ENCODE measurements at regions not wholly inside any gene's neighbourhood (a gene's known extent, or its start where the extent isn't known, plus 50 kb on each side); places are given as distances from the start of the nearest gene placed in this dataset.

DNA sequence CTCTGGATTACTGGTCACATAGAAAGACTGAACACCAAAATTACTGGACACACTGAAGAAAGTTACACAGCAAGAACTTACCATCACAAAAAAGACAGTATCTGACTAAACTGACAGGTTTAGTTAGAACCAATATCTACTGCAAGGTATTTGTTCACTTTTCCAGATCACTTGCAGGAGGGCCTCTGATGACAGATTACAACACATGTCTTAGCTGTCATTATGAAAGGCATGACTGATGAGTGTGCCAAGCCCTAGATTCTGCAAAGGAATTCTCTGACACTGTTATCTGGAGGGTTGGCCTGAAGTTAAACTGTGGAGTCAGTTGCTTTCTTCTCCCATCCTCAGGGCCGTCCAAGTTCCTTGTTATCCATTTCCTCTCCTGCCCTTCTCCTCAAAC is 242.7 kb downstream of the KIF20B start:
- ATAC-seq = no peak
- Histone ChIP-seq H3K4me1 (ENCODE audit: insufficient read depth, low read length) (no peaks in the 10 kb centered on the region), H3K4me3 (ENCODE audit: low read length) (no peak overlapping the region), H3K79me2 (ENCODE audit: low read length) (no peaks in the 10 kb centered on the region), H3F3A (ENCODE audit: low read length, unreplicated experiment) (no peaks in the 10 kb centered on the region), H2AFZ (ENCODE audit: low read length) (no peak overlapping the region), H3K36me3 (ENCODE audit: low read depth, low read length) (no peaks in the 10 kb centered on the region), H3K9me2 (replicated peaks; ENCODE audit: low read length) (no peaks in the 10 kb centered on the region), H3K4me2 (ENCODE audit: low read length) (no peak overlapping the region), H4K20me1 (ENCODE audit: low read length) (no peaks in the 10 kb centered on the region), H3K9ac (ENCODE audit: low read length) (no peak overlapping the region), H3K27me3 (ENCODE audit: low read length) (no peaks in the 10 kb centered on the region), H3K27ac (ENCODE audit: low read length) (no peak overlapping the region), H3K9me3 (ENCODE audit: low read length) (no peaks in the 10 kb centered on the region)
- no peak for TF ChIP-seq EZH2 (IDR thresholded peaks at IDR 0.05; ENCODE audit: low read length, unreplicated experiment)
- ChIA-PET POLR2A (ENCODE audit: unreplicated experiment) (no interaction called here), CTCF (interaction anchor here (0.6 kb wide), 1 partner anchor 28 kb away, joined by 3 read pairs; no protein-coding TSS in a partner anchor)
- no TSS peak for BruUV-seq (replicated peaks)
- no peak for DNase-seq
- intact Hi-C loops (cut with micrococcal nuclease) = no loop called here

DNA sequence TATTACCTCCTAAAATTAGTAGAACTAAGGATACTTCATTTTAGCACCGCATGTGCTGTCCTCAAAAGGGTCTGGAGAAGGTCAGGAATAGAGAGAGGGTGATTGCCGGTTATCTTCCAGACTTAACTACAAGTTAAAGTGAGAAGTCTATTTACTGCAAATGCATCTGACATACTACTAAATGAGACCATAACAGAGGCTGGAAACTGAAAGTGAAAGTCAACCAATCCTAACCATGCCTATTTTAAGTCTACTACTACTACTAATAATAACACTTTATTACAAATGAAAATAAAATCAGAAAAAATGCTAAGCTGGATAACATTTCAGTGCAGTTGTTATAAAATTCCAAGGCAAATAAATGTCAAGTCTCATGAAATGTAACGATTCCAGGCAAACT is 244.7 kb downstream of the KIF20B start:
- no peaks in the 10 kb centered on the region for H3K27me3 ChIP-seq (ENCODE audit: low read length)
- no peaks in the 10 kb centered on the region for H3K9me2 ChIP-seq (replicated peaks; ENCODE audit: low read length)
- TF ChIP-seq EZH2phosphoT487 (IDR thresholded peaks at IDR 0.05; ENCODE audit: borderline replicate concordance, low read length) = no peak
- intact Hi-C loops (cut with micrococcal nuclease) = no loop called here
- CTCF ChIA-PET = no interaction called here
- peak overlapping the region; percentile 17; the same call in 1 of the 2 replicates for H2AFZ ChIP-seq (ENCODE audit: low read length)
- H3K79me2 ChIP-seq (ENCODE audit: low read length) = no peaks in the 10 kb centered on the region
- DNase-seq = no peak
- H4K20me1 ChIP-seq (ENCODE audit: low read length) = no peaks in the 10 kb centered on the region
- no peak for ATAC-seq
- H3K4me2 ChIP-seq (ENCODE audit: low read length) = 0 out of 2 replicates have a peak overlapping the region, but pooled peaks have one; percentile 10
- H3K4me1 ChIP-seq (ENCODE audit: insufficient read depth, low read length) = no peaks in the 10 kb centered on the region
- H3K4me3 ChIP-seq (ENCODE audit: low read length) = no peak overlapping the region
- POLR2A ChIA-PET (ENCODE audit: unreplicated experiment) = no interaction called here
- no peaks in the 10 kb centered on the region for H3K36me3 ChIP-seq (ENCODE audit: low read depth, low read length)
- H3K27ac ChIP-seq (ENCODE audit: low read length) = no peak overlapping the region
- H3F3A ChIP-seq (ENCODE audit: low read length, unreplicated experiment) = no peaks in the 10 kb centered on the region
- BruUV-seq (replicated peaks) = no TSS peak
- no peak overlapping the region for H3K9ac ChIP-seq (ENCODE audit: low read length)
- H3K9me3 ChIP-seq (ENCODE audit: low read length) = no peaks in the 10 kb centered on the region

DNA sequence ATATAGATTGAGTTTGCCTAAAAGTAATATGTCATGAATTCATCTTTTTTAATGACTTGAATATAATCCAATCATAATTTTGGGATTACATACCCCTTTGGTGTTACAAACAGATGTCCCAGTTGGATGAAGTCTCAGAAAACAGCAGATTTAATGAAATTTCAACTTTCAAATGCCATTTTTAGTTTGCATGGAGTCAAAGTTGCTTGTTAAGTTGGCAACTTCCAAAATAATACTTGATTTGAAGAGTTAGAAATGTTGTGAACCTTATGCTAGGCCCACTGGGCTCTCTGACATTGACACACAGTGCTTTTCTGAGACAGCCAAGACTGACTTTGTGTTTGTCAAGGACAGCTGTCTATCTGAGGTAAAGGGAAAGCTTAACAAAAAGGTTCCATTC is 248.1 kb downstream of the KIF20B start:
- H2AFZ ChIP-seq (ENCODE audit: low read length) = no peak overlapping the region
- TF ChIP-seq, protein P1, sequence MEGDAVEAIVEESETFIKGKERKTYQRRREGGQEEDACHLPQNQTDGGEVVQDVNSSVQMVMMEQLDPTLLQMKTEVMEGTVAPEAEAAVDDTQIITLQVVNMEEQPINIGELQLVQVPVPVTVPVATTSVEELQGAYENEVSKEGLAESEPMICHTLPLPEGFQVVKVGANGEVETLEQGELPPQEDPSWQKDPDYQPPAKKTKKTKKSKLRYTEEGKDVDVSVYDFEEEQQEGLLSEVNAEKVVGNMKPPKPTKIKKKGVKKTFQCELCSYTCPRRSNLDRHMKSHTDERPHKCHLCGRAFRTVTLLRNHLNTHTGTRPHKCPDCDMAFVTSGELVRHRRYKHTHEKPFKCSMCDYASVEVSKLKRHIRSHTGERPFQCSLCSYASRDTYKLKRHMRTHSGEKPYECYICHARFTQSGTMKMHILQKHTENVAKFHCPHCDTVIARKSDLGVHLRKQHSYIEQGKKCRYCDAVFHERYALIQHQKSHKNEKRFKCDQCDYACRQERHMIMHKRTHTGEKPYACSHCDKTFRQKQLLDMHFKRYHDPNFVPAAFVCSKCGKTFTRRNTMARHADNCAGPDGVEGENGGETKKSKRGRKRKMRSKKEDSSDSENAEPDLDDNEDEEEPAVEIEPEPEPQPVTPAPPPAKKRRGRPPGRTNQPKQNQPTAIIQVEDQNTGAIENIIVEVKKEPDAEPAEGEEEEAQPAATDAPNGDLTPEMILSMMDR (conservative IDR thresholded peaks at IDR 0.05; ENCODE audit: low read depth, low read length) = no peak
- TF ChIP-seq EZH2 (IDR thresholded peaks at IDR 0.05; ENCODE audit: low read length, unreplicated experiment) = no peak
- no peak for TF ChIP-seq EZH2phosphoT487 (IDR thresholded peaks at IDR 0.05; ENCODE audit: borderline replicate concordance, low read length)
- no peaks in the 10 kb centered on the region for H3F3A ChIP-seq (ENCODE audit: low read length, unreplicated experiment)
- ATAC-seq (no peak), DNase-seq (no peak)
- no peak overlapping the region for H3K9ac ChIP-seq (ENCODE audit: low read length)
- no TSS peak for BruUV-seq (replicated peaks)
- no peaks in the 10 kb centered on the region for H3K36me3 ChIP-seq (ENCODE audit: low read depth, low read length)
- intact Hi-C loops (cut with micrococcal nuclease) = no loop called here
- no peaks in the 10 kb centered on the region for H3K79me2 ChIP-seq (ENCODE audit: low read length)
- no peak overlapping the region for H3K4me3 ChIP-seq (ENCODE audit: low read length)
- no peak overlapping the region for H3K27ac ChIP-seq (ENCODE audit: low read length)
- ChIA-PET CTCF (no interaction called here), POLR2A (ENCODE audit: unreplicated experiment) (no interaction called here)
- H4K20me1 ChIP-seq (ENCODE audit: low read length) = no peaks in the 10 kb centered on the region
- H3K27me3 ChIP-seq (ENCODE audit: low read length) = no peaks in the 10 kb centered on the region
- H3K4me1 ChIP-seq (ENCODE audit: insufficient read depth, low read length) = no peaks in the 10 kb centered on the region
- no peak overlapping the region for H3K4me2 ChIP-seq (ENCODE audit: low read length)
- H3K9me3 ChIP-seq (ENCODE audit: low read length) = no peaks in the 10 kb centered on the region
- H3K9me2 ChIP-seq (replicated peaks; ENCODE audit: low read length) = no peaks in the 10 kb centered on the region

DNA sequence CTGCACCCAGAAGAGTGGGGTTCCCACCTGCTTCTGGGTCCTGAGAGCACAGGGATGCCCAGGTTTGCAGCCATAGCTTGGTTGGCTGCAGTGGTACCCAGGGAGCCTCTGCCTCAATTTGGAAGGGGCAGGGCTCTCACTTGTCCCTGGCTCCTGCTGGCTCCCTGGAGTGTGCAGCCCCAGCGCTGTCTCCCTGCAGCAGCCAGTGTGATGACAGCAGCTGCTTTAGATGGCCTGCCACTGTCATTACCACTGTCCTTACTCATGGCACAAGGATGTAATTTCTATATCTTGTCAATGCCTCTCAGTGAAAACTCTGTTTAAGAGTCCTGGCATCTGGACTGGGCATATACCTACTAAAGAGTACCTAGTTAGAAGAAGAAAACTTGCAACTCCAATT is 250.9 kb downstream of the KIF20B start:
- Histone ChIP-seq H4K20me1 (ENCODE audit: low read length) (no peaks in the 10 kb centered on the region), H3K9me3 (ENCODE audit: low read length) (no peaks in the 10 kb centered on the region), H3K79me2 (ENCODE audit: low read length) (no peaks in the 10 kb centered on the region), H3K4me2 (ENCODE audit: low read length) (no peak overlapping the region), H2AFZ (ENCODE audit: low read length) (no peak overlapping the region), H3K4me1 (ENCODE audit: insufficient read depth, low read length) (no peaks in the 10 kb centered on the region), H3K9me2 (replicated peaks; ENCODE audit: low read length) (no peaks in the 10 kb centered on the region), H3K9ac (ENCODE audit: low read length) (no peak overlapping the region), H3K27ac (ENCODE audit: low read length) (no peak overlapping the region), H3F3A (ENCODE audit: low read length, unreplicated experiment) (no peaks in the 10 kb centered on the region), H3K36me3 (ENCODE audit: low read depth, low read length) (no peaks in the 10 kb centered on the region), H3K4me3 (ENCODE audit: low read length) (no peak overlapping the region), H3K27me3 (ENCODE audit: low read length) (no peaks in the 10 kb centered on the region)
- intact Hi-C loops (cut with micrococcal nuclease) = loop anchor here (5.0 to 10.0 kb wide), 2 partner anchors 132 to 335 kb away; no protein-coding TSS in a partner anchor
- TF ChIP-seq, protein P1 (conservative IDR thresholded peaks at IDR 0.05; ENCODE audit: low read depth, low read length) = no peak
- TF ChIP-seq EZH2phosphoT487 (IDR thresholded peaks at IDR 0.05; ENCODE audit: borderline replicate concordance, low read length) (no peak), EZH2 (IDR thresholded peaks at IDR 0.05; ENCODE audit: low read length, unreplicated experiment) (no peak)
- ATAC-seq (no peak), DNase-seq (no peak)
- ChIA-PET POLR2A (ENCODE audit: unreplicated experiment) (no interaction called here), CTCF (no interaction called here)
- no TSS peak for BruUV-seq (replicated peaks)
